IMR-90 (cell line): ENCODE measurements at regions not wholly inside any gene's neighbourhood (a gene's known extent, or its start where the extent isn't known, plus 50 kb on each side); places are given as distances from the start of the nearest gene placed in this dataset.

ENCODE experiments used
- ATAC-seq: fragments of 200-7000 bp; cut with Tn5 transposase; 2 replicates; pipeline ENCODE4 v1.9.1; 2020; ENCODE audit warnings: low read depth, mild to moderate bottlenecking, moderate library complexity
- BruUV-seq: library from RNA; stranded (reverse); fragments of 400-500 nt; replicated peaks from 2 replicates; lab custom pipeline; 2021; lab: Mats Ljungman, UMichigan
- CTCF ChIA-PET: fragments of 300-600 bp; formaldehyde crosslinking; extraction: SDS; loops from one replicate; lab custom pipeline; 2021; ENCODE audit warnings: antibody characterized with exemption; lab: Yijun Ruan, JAX
- POLR2A ChIA-PET: fragments of 300-600 bp; sonication (Branson Sonifier 250); formaldehyde crosslinking; loops from one replicate; lab custom pipeline; 2022; ENCODE audit warnings: antibody characterized with exemption; ENCODE audit not compliant: unreplicated experiment; lab: Charles Lee
- DNase-seq: peaks from one replicate; pipeline ENCODE4 v3.0.0; 2013
- H2AFZ ChIP-seq: replicated peaks from 2 replicates; pipeline ENCODE3; 2013; ENCODE audit warnings: low read length, mild to moderate bottlenecking; ENCODE audit not compliant: poor library complexity
- H2AK5ac ChIP-seq: 2 replicates; pipeline ENCODE4 v1.6.1; 2013; ENCODE audit warnings: low read depth, low read length, inconsistent platforms
- H2AK9ac ChIP-seq: replicated peaks from 2 replicates; pipeline ENCODE3; 2013; ENCODE audit warnings: mild to moderate bottlenecking, low read depth, low read length, moderate library complexity; ENCODE audit not compliant: poor library complexity
- H2BK120ac ChIP-seq: 2 replicates; pipeline ENCODE4 v1.6.1; 2013; ENCODE audit warnings: low read depth, low read length, inconsistent platforms
- H2BK15ac ChIP-seq: 3 replicates; pipeline ENCODE4 v1.6.1; 2013; ENCODE audit warnings: low read depth, low read length, inconsistent platforms
- H2BK20ac ChIP-seq: 2 replicates; pipeline ENCODE4 v1.6.1; 2013; ENCODE audit warnings: low read depth, mild to moderate bottlenecking, inconsistent platforms, low read length, moderate library complexity
- H2BK5ac ChIP-seq: 2 replicates; pipeline ENCODE4 v1.6.1; 2013; ENCODE audit warnings: mild to moderate bottlenecking, low read depth, low read length, inconsistent platforms; ENCODE audit not compliant: poor library complexity, severe bottlenecking
- H3K14ac ChIP-seq: replicated peaks from 2 replicates; pipeline ENCODE4 v1.6.1; 2013; ENCODE audit warnings: low read depth, low read length, inconsistent platforms
- H3K18ac ChIP-seq: 2 replicates; pipeline ENCODE4 v1.6.1; 2013; ENCODE audit warnings: low read depth, low read length, control low read depth
- H3K23ac ChIP-seq: 2 replicates; pipeline ENCODE4 v1.6.1; 2013; ENCODE audit warnings: low read depth, low read length, inconsistent platforms
- H3K27ac ChIP-seq: 2 replicates; pipeline ENCODE4 v1.5.1; 2013; ENCODE audit warnings: mild to moderate bottlenecking, control low read depth, low read length; ENCODE audit not compliant: insufficient read depth
- H3K27me3 ChIP-seq: 2 replicates; pipeline ENCODE4 v1.6.1; 2013; ENCODE audit warnings: low read length; ENCODE audit not compliant: control insufficient read depth, insufficient read depth
- H3K36me3 ChIP-seq: 2 replicates; pipeline ENCODE4 v1.6.1; 2013; ENCODE audit warnings: low read length, mixed read lengths; ENCODE audit not compliant: control insufficient read depth, insufficient read depth
- H3K4ac ChIP-seq: 2 replicates; pipeline ENCODE4 v1.6.1; 2013; ENCODE audit warnings: low read depth, low read length, inconsistent platforms
- H3K4me1 ChIP-seq: 2 replicates; pipeline ENCODE4 v1.6.1; 2013; ENCODE audit warnings: low read length, mixed read lengths; ENCODE audit not compliant: control insufficient read depth, insufficient read depth
- H3K4me2 ChIP-seq: 2 replicates; pipeline ENCODE4 v1.6.1; 2013; ENCODE audit warnings: low read depth, mild to moderate bottlenecking, control low read depth, low read length, moderate library complexity
- H3K4me3 ChIP-seq: 2 replicates; pipeline ENCODE4 v1.5.1; 2013; ENCODE audit warnings: low read depth, mild to moderate bottlenecking, control low read depth, low read length, moderate library complexity; ENCODE audit not compliant: insufficient read depth
- H3K56ac ChIP-seq: 2 replicates; pipeline ENCODE4 v1.6.1; 2013; ENCODE audit warnings: low read length, inconsistent platforms; ENCODE audit not compliant: insufficient read depth; ENCODE audit errors: extremely low read depth
- H3K79me1 ChIP-seq, 2 experiments: 2 replicates each; pipeline ENCODE4 v1.6.1; 2013; ENCODE audit warnings: low read length in 2 of 2, inconsistent platforms in 1 of 2, low read depth in 1 of 2
- H3K9ac ChIP-seq: 2 replicates; pipeline ENCODE4 v1.6.1; 2013; ENCODE audit warnings: low read depth, low read length, control low read depth
- H3K9me1 ChIP-seq: 2 replicates; pipeline ENCODE4 v1.6.1; 2013; ENCODE audit warnings: low read length, inconsistent platforms; ENCODE audit not compliant: insufficient read depth
- H3K9me3 ChIP-seq: 2 replicates; pipeline ENCODE4 v1.6.1; 2013; ENCODE audit warnings: low read length; ENCODE audit not compliant: control insufficient read depth, insufficient read depth
- H4K20me1 ChIP-seq: 2 replicates; pipeline ENCODE4 v1.6.1; 2013; ENCODE audit warnings: low read length, inconsistent platforms; ENCODE audit not compliant: insufficient read depth
- H4K5ac ChIP-seq: 2 replicates; pipeline ENCODE4 v1.6.1; 2013; ENCODE audit warnings: mild to moderate bottlenecking, low read depth, low read length, control low read depth
- H4K8ac ChIP-seq, 2 experiments: 2 replicates each; pipeline ENCODE4 v1.6.1; 2013; ENCODE audit warnings: low read depth in 2 of 2, low read length in 2 of 2, control low read depth in 1 of 2, inconsistent platforms in 1 of 2
- H4K91ac ChIP-seq: 2 replicates; pipeline ENCODE4 v1.6.1; 2013; ENCODE audit warnings: low read depth, low read length, inconsistent platforms; ENCODE audit not compliant: insufficient read depth
- MAFK ChIP-seq: IDR thresholded peaks from 2 replicates; pipeline ENCODE4 v1.6.1; 2012; ENCODE audit warnings: low read depth, low read length, improper control_type of control experiment
- RAD21 ChIP-seq: IDR thresholded peaks from 2 replicates; pipeline ENCODE4 v1.6.1; 2012; ENCODE audit warnings: low read length, improper control_type of control experiment
- dilution Hi-C: fragments of 300-500 bp; cut with HindIII; formaldehyde crosslinking; loops from one replicate; pipeline ENCODE4 v1.14.3; 2018; ENCODE audit warnings: low sequenced_read_pairs; ENCODE audit not compliant: unreplicated experiment
- in situ Hi-C: fragments of 300-500 bp; cut with MboI; formaldehyde crosslinking; loops from 3 replicates; pipeline ENCODE4 v1.14.3; 2019; ENCODE audit warnings: low sequenced_read_pairs, inconsistent platforms, mixed read lengths
- intact Hi-C: fragments of 100-400 bp; cut with micrococcal nuclease; formaldehyde crosslinking; loops from 2 replicates; pipeline ENCODE4 v1.10.0; 2022

- no peak overlapping the region for H4K8ac ChIP-seq
- H2BK20ac ChIP-seq = no peak overlapping the region
- TF ChIP-seq RAD21 (no peak), MAFK (0 out of 2 replicates have a peak, but pooled peaks have one; percentile 34)
- ChIA-PET POLR2A (no interaction called here), CTCF (no interaction called here)
- no peak overlapping the region for H3K27ac ChIP-seq
- no peak overlapping the region for H3K56ac ChIP-seq
- no peak overlapping the region for H4K91ac ChIP-seq
- dilution Hi-C loops (no loop called here), in situ Hi-C loops (no loop called here), intact Hi-C loops (no loop called here)
- no peak overlapping the region for H2BK15ac ChIP-seq
- no peaks in the 10 kb centered on the region for H3K4me1 ChIP-seq
- H3K9ac ChIP-seq = no peak overlapping the region
- no peaks in the 10 kb centered on the region for H3K27me3 ChIP-seq
- H3K4me3 ChIP-seq = no peak overlapping the region
- H3K36me3 ChIP-seq = no peaks in the 10 kb centered on the region
- DNase-seq (no peak), ATAC-seq (no peak)
- no peak overlapping the region for H3K4me2 ChIP-seq
- H3K9me3 ChIP-seq = no peaks in the 10 kb centered on the region
- no peak overlapping the region for H2AK5ac ChIP-seq
- no peak overlapping the region for H3K18ac ChIP-seq
- no TSS peak for BruUV-seq
- H4K5ac ChIP-seq = no peak overlapping the region
- H3K23ac ChIP-seq = no peak overlapping the region
- no peak overlapping the region for H3K4ac ChIP-seq
- H2BK5ac ChIP-seq = no peak overlapping the region
- H2AK9ac ChIP-seq = no peak overlapping the region
- H3K9me1 ChIP-seq = no peaks in the 10 kb centered on the region
- no peak overlapping the region for H2BK120ac ChIP-seq
- no peaks in the 10 kb centered on the region for H4K20me1 ChIP-seq
- no peak overlapping the region for H2AFZ ChIP-seq
- H3K14ac ChIP-seq = no peak overlapping the region
- H3K79me1 ChIP-seq = no peaks in the 10 kb centered on the region
Measured at GRCh38 chr5:20212701-20213100, 224.7 kb upstream of the CDH18 start.
